Activated naive CD4-positive, alpha-beta T cell treated with anti-CD3 and anti-CD28 coated beads, Interleukin-2, amount 50 U/mL, for 72 hours (primary cell): ENCODE measurements at regions not wholly inside any gene's neighbourhood (a gene's known extent, or its start where the extent isn't known, plus 50 kb on each side); places are given as distances from the start of the nearest gene placed in this dataset.

Experiments used
- ATAC-seq, 2 donors: fragments of 150-1000 bp; cut with Tn5 transposase; 2 replicates each; pipeline ENCODE4 v1.10.0; 2021; ENCODE audit warnings: mild to moderate bottlenecking in 2 of 2, moderate library complexity in 2 of 2
- DNase-seq, 2 donors: peaks; one replicate each; pipeline ENCODE4 v3.0.0; 2021 to 2022; ENCODE audit warnings: low spot score in 2 of 2
- H3K27ac Mint-ChIP-seq, 2 donors: one replicate each; pipeline ENCODE4 v1.8.0; 2022; ENCODE audit warnings: mild to moderate bottlenecking in 2 of 2, mixed read lengths in 2 of 2
- H3K36me3 Mint-ChIP-seq, 2 donors: one replicate each; pipeline ENCODE4 v1.8.0; 2022; ENCODE audit warnings: mixed read lengths in 2 of 2
- H3K9me3 Mint-ChIP-seq, 2 donors: one replicate each; pipeline ENCODE4 v1.8.0; 2022; ENCODE audit warnings: mixed read lengths in 2 of 2

GRCh38 chr3:102078854-102079808 is 229.8 kb downstream of the NFKBIZ start:
- H3K27ac Mint-ChIP-seq: peak overlapping the region; percentile 67 to 73
- peaks cover 7 to 39% of the 10 kb centered on the region in 2 donors for H3K9me3 Mint-ChIP-seq
- peaks cover 20 to 48% of the 10 kb centered on the region in 2 donors for H3K36me3 Mint-ChIP-seq
- DNase-seq (no peak), ATAC-seq (no peak)

GRCh38 chr3:102079809-102080197 is 230.5 kb downstream of the NFKBIZ start:
- ATAC-seq (peak; percentile 73 to 90), DNase-seq (no peak)
- H3K27ac Mint-ChIP-seq: peak overlapping the region in 1 of 2 donors; percentile 67
- peaks cover 7 to 43% of the 10 kb centered on the region in 2 donors for H3K9me3 Mint-ChIP-seq
- H3K36me3 Mint-ChIP-seq: peaks cover 21 to 48% of the 10 kb centered on the region in 2 donors

GRCh38 chr3:102081572-102082289 is 232.4 kb downstream of the NFKBIZ start:
- Mint-ChIP-seq H3K9me3 (peaks cover 7 to 44% of the 10 kb centered on the region in 2 donors), H3K27ac (no peak overlapping the region), H3K36me3 (peaks cover 25 to 50% of the 10 kb centered on the region in 2 donors)
- no peak for DNase-seq
- no peak for ATAC-seq

- Mint-ChIP-seq H3K9me3 (peaks cover 4 to 34% of the 10 kb centered on the region in 2 donors), H3K36me3 (peaks cover 16 to 35% of the 10 kb centered on the region in 2 donors), H3K27ac (no peak overlapping the region)
- DNase-seq (no peak), ATAC-seq (no peak)
Observed at GRCh38 chr3:102083473-102083872, 234.2 kb downstream of the NFKBIZ start.

- H3K27ac Mint-ChIP-seq: no peak overlapping the region
- no peak for DNase-seq
- peaks cover 4 to 34% of the 10 kb centered on the region in 2 donors for H3K9me3 Mint-ChIP-seq
- H3K36me3 Mint-ChIP-seq: peaks cover 16 to 35% of the 10 kb centered on the region in 2 donors
- ATAC-seq: no peak
Observed at GRCh38 chr3:102084006-102084405, 234.7 kb downstream of the NFKBIZ start.

GRCh38 chr3:102084704-102085103 is 235.4 kb downstream of the NFKBIZ start:
- Mint-ChIP-seq H3K36me3 (peaks cover 16 to 35% of the 10 kb centered on the region in 2 donors), H3K9me3 (peaks cover 4 to 34% of the 10 kb centered on the region in 2 donors), H3K27ac (peak overlapping the region in 1 of 2 donors; percentile 89)
- no peak for DNase-seq
- peak; percentile 37 to 61 for ATAC-seq

- Mint-ChIP-seq H3K27ac (peak overlapping the region; percentile 28 to 89), H3K9me3 (peaks cover 0 to 29% of the 10 kb centered on the region in 2 donors), H3K36me3 (peaks cover 10 to 28% of the 10 kb centered on the region in 2 donors)
- ATAC-seq: peak; percentile 69 to 94
- no peak for DNase-seq
Observed at GRCh38 chr3:102085431-102086176, 236.3 kb downstream of the NFKBIZ start.

GRCh38 chr3:102087236-102087635 is 237.9 kb downstream of the NFKBIZ start:
- DNase-seq (no peak), ATAC-seq (no peak)
- Mint-ChIP-seq H3K27ac (peak overlapping the region in 1 of 2 donors; percentile 26), H3K36me3 (peaks cover 4 to 22% of the 10 kb centered on the region in 2 donors), H3K9me3 (peaks cover 0 to 17% of the 10 kb centered on the region in 2 donors)

GRCh38 chr3:102089239-102089638 is 239.9 kb downstream of the NFKBIZ start:
- DNase-seq (no peak), ATAC-seq (no peak)
- Mint-ChIP-seq H3K27ac (no peak overlapping the region), H3K36me3 (peaks cover 4 to 13% of the 10 kb centered on the region in 2 donors), H3K9me3 (peaks cover 0 to 10% of the 10 kb centered on the region in 2 donors)

- peaks cover under 1 to 5% of the 10 kb centered on the region in 2 donors for H3K36me3 Mint-ChIP-seq
- DNase-seq (no peak), ATAC-seq (no peak)
- peaks cover 0 to 4% of the 10 kb centered on the region in 2 donors for H3K9me3 Mint-ChIP-seq
- no peak overlapping the region for H3K27ac Mint-ChIP-seq
Observed at GRCh38 chr3:102089904-102090720, 240.8 kb downstream of the NFKBIZ start.

- H3K9me3 Mint-ChIP-seq: no peaks in the 10 kb centered on the region
- no peak for ATAC-seq
- H3K36me3 Mint-ChIP-seq: no peaks in the 10 kb centered on the region
- DNase-seq: no peak
- no peak overlapping the region for H3K27ac Mint-ChIP-seq
Observed at GRCh38 chr3:102090721-102091045, 241.4 kb downstream of the NFKBIZ start.

GRCh38 chr3:102091358-102091757 is 242.0 kb downstream of the NFKBIZ start:
- no peak for DNase-seq
- Mint-ChIP-seq H3K9me3 (no peaks in the 10 kb centered on the region), H3K27ac (peak overlapping the region in 1 of 2 donors; percentile 66), H3K36me3 (no peaks in the 10 kb centered on the region)
- ATAC-seq: no peak

GRCh38 chr3:102092617-102093466 is 243.5 kb downstream of the NFKBIZ start:
- DNase-seq (no peak), ATAC-seq (peak; percentile 88 to 90)
- Mint-ChIP-seq H3K27ac (peak overlapping the region; percentile 66 to 95), H3K9me3 (no peaks in the 10 kb centered on the region), H3K36me3 (no peaks in the 10 kb centered on the region)

GRCh38 chr3:102094506-102094905 is 245.2 kb downstream of the NFKBIZ start:
- ATAC-seq (no peak), DNase-seq (no peak)
- no peaks in the 10 kb centered on the region for H3K36me3 Mint-ChIP-seq
- no peaks in the 10 kb centered on the region for H3K9me3 Mint-ChIP-seq
- H3K27ac Mint-ChIP-seq: no peak overlapping the region

GRCh38 chr3:102095383-102095782 is 246.1 kb downstream of the NFKBIZ start:
- no peaks in the 10 kb centered on the region for H3K36me3 Mint-ChIP-seq
- H3K27ac Mint-ChIP-seq: no peak overlapping the region
- ATAC-seq (no peak), DNase-seq (no peak)
- no peaks in the 10 kb centered on the region for H3K9me3 Mint-ChIP-seq
